ENCODE measurements at regions not wholly inside any gene's neighbourhood (a gene's known extent, or its start where the extent isn't known, plus 50 kb on each side); places are given as distances from the start of the nearest gene placed in this dataset.
"Not testable (repeated sequence)": the region's sequence is repeated elsewhere in the genome, so short reads cannot be mapped to it uniquely, and the experiment has no call there.

DNA sequence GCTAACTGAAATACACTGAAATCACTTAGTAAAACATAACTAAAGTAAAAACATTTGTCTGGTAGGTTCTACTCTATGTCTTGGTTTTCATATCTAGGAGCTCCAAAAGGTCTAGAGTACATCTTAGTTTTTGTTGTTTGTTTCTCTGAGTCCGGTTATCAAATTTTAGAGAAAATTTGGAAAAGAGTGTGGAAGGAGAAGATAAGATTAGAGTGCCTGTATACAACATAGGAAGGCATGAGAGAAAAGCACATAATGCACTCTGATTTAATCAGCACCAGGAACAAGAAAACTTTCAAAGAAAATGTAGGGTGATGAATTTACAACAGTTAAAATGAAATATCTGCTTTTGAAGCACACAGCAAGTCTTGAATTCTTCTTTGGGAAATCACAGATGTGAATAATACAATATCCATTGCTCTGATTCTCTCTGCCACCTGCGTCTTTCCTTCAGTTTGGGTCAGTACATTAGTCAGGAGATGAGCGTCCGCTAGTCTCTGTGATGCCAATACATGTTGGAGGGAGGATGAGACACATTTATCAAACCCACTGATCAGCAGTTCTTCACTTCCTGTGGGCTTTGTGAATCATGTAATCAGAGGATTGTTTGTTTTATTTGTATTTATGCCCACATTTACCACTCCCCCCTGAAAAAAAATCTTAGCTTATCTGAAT is 477.8 kb upstream of the GCFC2 start:
- TF ChIP-seq ZNF274 (IDR thresholded peaks at IDR 0.05; ENCODE audit: low read depth, low read length), result no peak
- H3K4me3 ChIP-seq (ENCODE audit: low read length), result no peak overlapping the region

DNA sequence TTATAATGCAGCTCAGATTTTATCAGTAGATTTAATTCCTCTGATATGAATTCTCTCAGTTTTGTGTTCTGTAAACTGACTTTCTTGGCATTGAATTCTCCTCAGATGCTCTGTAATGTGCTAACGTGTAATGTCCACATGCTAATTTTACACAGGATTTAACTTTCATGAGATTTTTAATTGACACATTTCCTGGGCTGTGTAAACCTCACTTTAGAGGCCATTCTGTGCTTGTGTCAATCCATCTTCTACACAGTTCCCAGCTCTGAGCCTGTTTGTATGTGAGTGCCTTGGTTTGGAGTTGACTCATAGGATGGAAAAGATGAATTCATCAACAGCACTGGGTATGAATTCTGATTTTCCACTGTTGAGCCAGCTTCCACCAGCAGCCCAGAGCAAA is 476.7 kb upstream of the GCFC2 start:
- no peak for TF ChIP-seq ZNF274 (IDR thresholded peaks at IDR 0.05; ENCODE audit: low read depth, low read length)
- H3K4me3 ChIP-seq (ENCODE audit: low read length), result no peak overlapping the region

DNA sequence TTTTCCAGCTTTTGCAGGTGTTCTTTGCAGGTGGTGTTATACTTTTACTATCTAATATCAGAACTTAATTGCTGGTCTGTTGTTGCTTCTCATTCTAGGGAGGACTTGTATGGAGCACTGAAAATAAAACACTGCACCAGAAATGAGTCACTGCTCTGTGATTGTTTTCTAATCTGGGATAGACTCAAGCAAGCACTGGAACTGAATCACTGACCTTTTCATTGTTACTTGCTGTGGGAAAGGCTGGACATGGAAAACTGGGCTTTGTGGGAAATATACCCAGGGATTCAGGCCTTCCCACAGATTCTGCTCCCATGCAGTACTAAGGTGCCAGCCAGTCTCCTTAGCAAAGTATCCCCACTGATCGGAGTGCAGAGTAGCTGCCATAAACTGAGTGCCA is 470.0 kb upstream of the GCFC2 start:
- no peak for TF ChIP-seq ZNF274 (IDR thresholded peaks at IDR 0.05; ENCODE audit: low read depth, low read length)
- no peak overlapping the region for H3K4me3 ChIP-seq (ENCODE audit: low read length)

DNA sequence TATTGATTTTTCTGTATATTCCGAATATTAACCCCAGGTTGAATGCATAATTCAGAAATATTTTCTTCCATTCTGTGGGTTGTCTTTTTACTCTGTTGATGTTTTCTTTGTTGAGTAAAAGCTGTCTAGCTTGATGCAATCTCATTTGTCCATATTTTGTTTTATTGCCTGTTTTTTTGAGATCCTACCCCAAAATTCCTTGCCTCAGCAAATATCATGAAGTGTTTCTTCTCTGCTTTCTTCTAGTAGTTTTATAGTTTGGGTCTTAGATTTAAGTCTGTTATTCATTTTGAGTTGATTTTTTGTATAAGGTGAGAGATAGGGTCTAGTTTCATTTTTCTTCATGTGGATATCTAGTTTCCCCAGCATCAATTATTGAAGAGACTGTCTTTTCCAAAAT is 467.9 kb upstream of the GCFC2 start:
- no peak overlapping the region for H3K4me3 ChIP-seq (ENCODE audit: low read length)
- TF ChIP-seq ZNF274 (IDR thresholded peaks at IDR 0.05; ENCODE audit: low read depth, low read length), result no peak

DNA sequence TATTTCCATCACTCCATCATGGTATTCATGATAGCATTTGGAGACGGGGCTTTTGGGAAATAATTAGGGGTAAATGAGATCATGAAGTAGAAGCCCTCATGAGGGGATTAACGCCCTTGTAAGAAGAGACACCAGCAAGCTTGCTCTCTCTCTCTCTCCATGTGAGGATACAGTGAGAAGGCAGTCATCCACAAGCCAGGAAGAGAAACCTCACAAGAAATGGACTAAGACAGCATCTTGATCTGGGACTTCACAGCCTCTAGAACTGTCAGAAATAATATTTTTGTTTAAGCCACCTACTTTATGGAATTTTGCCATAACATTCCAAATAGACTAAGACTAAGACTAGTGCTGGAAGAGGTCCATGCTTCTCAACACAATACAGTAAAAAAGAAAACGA is 464.6 kb upstream of the GCFC2 start:
- no peak for TF ChIP-seq ZNF274 (IDR thresholded peaks at IDR 0.05; ENCODE audit: low read depth, low read length)
- no peak overlapping the region for H3K4me3 ChIP-seq (ENCODE audit: low read length)

DNA sequence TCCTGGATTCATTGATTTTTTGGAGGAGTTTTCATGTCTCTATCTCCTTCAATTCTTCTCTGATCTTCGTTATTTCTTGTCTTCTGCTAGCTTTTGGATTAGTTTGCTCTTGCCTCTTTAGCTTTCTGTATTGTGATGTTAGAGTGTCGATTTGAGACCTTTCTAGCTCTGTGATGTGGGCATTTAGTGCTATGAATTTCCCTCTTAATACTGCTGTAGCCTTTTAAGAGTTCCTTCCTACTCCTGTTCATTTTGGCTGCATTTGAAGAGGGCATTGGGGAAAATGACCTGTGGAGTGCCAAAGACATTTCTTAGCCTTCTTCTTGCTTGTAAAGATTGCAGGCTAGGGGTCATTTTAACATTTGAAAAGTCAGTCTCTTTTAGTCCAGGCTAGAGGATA is 463.8 kb upstream of the GCFC2 start:
- no peak overlapping the region for H3K4me3 ChIP-seq (ENCODE audit: low read length)
- no peak for TF ChIP-seq ZNF274 (IDR thresholded peaks at IDR 0.05; ENCODE audit: low read depth, low read length)

DNA sequence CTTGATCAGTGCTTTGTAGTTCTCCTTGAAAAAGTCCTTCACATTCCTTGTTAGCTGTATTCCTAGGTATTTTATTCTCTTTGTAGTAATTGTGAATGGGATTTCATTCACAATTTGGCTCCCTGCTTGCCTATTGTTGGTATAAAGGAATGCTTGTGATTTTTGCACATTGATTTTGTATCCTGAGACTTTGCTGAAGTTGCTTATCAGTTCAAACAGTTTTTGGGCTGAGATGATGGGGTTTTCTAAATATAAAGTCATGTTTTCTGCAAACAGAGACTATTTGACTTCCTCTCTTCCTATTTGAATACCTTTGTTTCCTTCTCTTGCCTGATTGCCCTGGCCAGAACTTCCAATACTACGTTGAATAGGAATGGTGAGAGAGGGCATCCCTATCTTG is 462.5 kb upstream of the GCFC2 start:
- H3K4me3 ChIP-seq (ENCODE audit: low read length), result not testable (repeated sequence)

DNA sequence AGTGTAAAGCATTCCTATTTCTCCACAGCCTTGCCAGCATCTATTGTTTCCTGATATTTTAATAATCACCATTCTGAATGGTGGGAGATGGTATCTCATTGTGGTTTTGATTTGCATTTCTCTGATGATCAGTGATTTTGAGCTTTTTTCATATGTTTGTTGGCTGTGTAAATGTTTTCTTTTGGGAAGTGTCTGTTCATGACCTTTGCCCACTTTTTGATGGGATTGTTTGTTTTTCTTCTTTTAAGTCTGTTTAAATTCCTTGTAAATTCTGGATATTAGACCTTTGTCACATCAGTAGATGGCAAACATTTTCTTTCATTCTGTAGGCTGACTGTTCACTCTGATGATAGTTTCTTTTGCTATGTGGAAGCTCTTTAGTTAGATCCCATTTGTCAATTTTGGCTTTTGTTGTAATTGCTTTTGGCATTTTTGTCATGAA is 461.5 kb upstream of the GCFC2 start:
- H3K4me3 ChIP-seq (ENCODE audit: low read length), result not testable (repeated sequence)

DNA sequence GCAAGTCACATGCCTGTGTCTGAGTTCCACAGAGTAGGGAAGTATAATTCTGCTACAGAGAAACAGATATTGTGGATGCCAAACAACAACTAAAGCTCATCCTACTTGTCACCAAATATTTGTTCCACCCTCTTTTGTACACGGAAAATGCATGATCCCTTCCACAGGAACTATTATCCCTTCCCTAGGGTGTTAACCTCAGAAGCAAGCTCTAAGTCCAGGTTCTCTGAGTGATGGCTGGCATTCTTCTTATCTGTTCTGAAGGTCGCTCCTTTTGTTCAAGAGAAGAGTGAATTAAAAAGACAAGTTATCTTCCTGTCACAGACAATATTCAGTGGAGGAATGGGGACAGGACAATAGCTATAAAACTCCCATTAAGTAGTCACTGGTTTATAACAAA is 460.1 kb upstream of the GCFC2 start:
- no peak overlapping the region for H3K4me3 ChIP-seq (ENCODE audit: low read length)
- TF ChIP-seq ZNF274 (IDR thresholded peaks at IDR 0.05; ENCODE audit: low read depth, low read length), result no peak

DNA sequence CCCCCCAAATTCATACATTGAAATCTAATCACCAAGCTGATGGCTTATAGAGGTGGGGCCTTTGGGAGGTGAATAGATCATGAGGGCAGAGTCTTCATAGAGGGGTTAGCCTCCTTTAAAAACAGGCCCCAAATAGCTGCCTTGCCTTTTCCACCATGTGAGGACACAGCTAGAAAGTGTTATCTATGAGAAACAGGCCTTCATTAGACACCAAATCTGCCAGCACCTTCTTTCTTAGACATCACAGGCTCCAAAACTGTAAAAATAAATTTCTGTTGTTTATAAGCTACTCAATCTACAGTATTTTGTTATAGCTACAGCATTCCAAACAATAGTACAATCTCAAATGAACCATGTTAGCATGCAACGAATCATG is 459.3 kb upstream of the GCFC2 start:
- no peak for TF ChIP-seq ZNF274 (IDR thresholded peaks at IDR 0.05; ENCODE audit: low read depth, low read length)
- H3K4me3 ChIP-seq (ENCODE audit: low read length), result no peak overlapping the region

DNA sequence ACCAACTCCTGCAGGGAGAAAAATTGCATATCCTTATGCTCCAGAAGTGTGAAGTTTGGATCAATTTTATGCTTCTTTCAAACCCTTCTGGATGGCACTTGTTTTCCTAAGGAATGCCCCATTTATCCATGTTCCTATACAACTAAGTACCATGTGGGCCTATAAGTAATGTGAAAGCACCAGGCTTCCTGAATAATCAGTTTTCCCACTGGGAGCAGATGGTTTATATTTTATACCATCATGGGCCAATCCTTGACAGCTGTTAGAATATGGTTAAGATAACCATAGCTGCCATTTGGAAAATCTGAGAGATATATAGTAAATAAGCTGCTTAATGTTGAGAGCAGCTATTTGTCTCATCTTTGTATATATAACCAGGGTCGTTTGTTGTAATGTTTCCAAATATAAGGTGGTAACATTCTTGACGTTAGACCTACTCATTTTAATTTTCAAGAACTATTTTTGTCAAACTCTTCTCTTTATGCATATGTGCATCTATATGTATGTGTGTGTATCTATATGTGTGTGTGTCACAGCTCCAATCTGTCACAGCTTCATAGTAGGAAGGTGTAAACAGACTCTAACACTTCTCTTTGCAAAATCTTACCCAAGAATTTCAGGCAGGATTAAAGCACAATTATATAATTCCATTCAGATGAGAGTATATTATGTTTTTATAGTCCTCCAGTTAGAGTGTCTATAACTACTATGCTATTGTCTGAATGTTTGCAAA is 458.7 kb upstream of the GCFC2 start:
- TF ChIP-seq ZNF274 (IDR thresholded peaks at IDR 0.05; ENCODE audit: low read depth, low read length), result no peak

DNA sequence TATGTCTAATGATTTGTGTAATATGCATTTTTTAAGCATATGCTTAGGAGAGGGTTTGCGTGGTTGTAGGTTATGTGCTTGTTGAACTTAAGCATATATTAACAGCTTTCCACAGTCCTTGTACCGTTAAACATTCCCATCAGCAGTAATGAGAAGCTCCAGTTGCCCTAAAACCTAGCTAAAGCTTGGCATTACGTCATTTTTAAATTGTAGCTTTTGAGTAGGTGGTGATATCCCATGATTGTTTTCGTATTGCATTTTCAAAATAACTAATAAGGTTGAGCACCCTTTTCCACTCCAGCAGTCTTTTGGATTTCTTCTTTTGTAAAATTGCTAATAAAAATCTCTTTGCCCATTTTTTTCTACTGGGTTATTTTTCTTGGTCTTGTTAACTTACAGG is 453.1 kb upstream of the GCFC2 start:
- no peak for TF ChIP-seq ZNF274 (IDR thresholded peaks at IDR 0.05; ENCODE audit: low read depth, low read length)
- no peak overlapping the region for H3K4me3 ChIP-seq (ENCODE audit: low read length)

More for the DNA sequence above, 458.7 kb upstream of the GCFC2 start:
- H3K4me3 ChIP-seq (ENCODE audit: low read length), result no peak overlapping the region

DNA sequence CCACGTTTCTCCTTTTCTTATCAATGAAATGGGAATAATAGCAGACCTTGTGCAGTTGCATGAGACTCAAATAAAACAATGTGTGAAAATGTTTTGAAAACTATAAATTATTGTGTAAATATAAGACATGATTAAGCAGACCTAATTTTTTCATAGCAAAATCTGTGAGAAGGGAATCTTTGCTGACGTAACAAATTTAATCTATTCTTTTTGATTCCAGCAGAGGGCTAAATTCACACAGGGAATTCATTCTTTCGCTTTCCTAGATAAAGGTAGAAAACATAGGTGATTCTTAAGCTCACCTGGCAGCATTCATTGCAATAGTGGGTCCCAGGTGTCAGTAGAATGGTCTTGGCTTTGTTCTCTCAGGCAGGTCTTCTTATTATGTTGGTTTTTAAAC is 450.0 kb upstream of the GCFC2 start:
- H3K4me3 ChIP-seq (ENCODE audit: low read length), result no peak overlapping the region
- no peak for TF ChIP-seq ZNF274 (IDR thresholded peaks at IDR 0.05; ENCODE audit: low read depth, low read length)

DNA sequence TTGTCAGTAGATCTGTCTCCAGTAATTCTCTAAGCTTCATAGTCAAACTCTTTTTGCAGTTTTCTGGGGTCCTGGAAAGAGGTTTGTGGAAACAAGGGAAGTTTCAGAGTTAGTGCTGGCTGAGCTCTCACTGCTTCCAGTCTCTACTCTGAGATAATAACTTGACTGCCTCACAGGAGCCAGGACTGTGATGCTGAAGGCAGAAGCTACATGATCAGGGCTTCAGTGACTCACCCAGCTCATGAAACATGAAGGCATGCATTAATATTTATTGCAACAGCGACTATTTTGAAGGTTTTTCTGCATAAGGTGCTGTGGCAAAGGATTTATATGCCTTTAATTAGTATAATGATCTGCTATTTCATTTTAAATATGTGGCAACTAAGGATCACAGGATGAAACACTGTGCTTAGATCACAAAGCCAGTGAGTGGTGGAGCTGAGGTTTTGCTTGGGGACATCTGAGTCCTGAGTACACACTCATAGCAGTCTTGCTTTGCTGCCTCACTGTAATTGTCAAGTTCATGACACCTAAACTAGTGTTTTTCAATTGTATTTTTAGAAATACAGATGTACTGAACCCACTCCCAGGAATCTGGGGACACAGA is 448.4 kb upstream of the GCFC2 start:
- H3K4me3 ChIP-seq (ENCODE audit: low read length), result no peak overlapping the region
- TF ChIP-seq ZNF274 (IDR thresholded peaks at IDR 0.05; ENCODE audit: low read depth, low read length), result no peak

DNA sequence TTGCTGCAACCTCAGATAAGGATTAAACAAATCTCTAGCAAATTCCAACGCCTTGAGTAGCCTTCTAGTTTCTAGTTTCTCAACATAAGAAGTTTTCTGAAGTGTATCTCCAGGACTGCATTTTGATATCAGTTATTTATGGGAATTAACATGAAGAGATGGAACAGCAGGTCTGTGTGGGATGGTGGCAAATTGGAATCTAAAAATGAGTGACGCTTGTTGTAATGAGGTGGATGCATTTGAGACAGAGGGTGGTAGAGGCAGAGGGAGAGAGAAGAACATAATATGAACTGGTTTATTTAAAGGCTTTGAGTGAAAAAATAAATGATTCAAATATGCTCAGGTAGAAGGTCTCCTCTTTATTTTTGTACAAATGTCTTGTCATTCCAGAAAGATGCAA is 446.8 kb upstream of the GCFC2 start:
- H3K4me3 ChIP-seq (ENCODE audit: low read length), result no peak overlapping the region
- no peak for TF ChIP-seq ZNF274 (IDR thresholded peaks at IDR 0.05; ENCODE audit: low read depth, low read length)
